Upper lobe of left lung (tissue), 4 donors: ENCODE measurements at regions not wholly inside any gene's neighbourhood (a gene's known extent, or its start where the extent isn't known, plus 50 kb on each side); places are given as distances from the start of the nearest gene placed in this dataset.

Experiments
- CTCF ChIP-seq, 6 experiments: fragments of 450-650 bp in 4 of 6; fragments of 200-600 bp in 2 of 6; sonication (generic) in 2 of 6; IDR thresholded peaks; one replicate each; pipeline ENCODE4 v1.5.1; 2016 to 2019; ENCODE audit warnings: antibody characterized with exemption in 6 of 6
- EP300 ChIP-seq, 4 donors: sonication (generic); formaldehyde crosslinking; IDR thresholded peaks; one replicate each; pipeline ENCODE4 v1.5.1; 2017; ENCODE audit warnings: antibody characterized with exemption in 4 of 4, control low read depth in 2 of 4
- POLR2A ChIP-seq, 4 donors: fragments of 450-650 bp; IDR thresholded peaks; one replicate each; pipeline ENCODE4 v1.5.1; 2016 to 2017; ENCODE audit warnings: antibody characterized with exemption in 4 of 4, mild to moderate bottlenecking in 2 of 4

GRCh38 chr2:147482111-147482895 lies 362.5 kb upstream of the ACVR2A start:
- no peak for TF ChIP-seq POLR2A (IDR thresholded peaks at IDR 0.05)
- no peak for TF ChIP-seq CTCF (IDR thresholded peaks at IDR 0.05)
- no peak for TF ChIP-seq EP300 (IDR thresholded peaks at IDR 0.05)
